SK-N-SH (cell line): ENCODE measurements at regions not wholly inside any gene's neighbourhood (a gene's known extent, or its start where the extent isn't known, plus 50 kb on each side); places are given as distances from the start of the nearest gene placed in this dataset.

Experiments used
- EP300 ChIP-seq, 2 experiments: IDR thresholded peaks; 2 replicates each; pipeline versions ENCODE4 v1.4.0 to v1.6.1; 2012; ENCODE audit warnings: borderline replicate concordance in 1 of 2, low read depth in 1 of 2, low read length in 1 of 2
- MAX ChIP-seq: IDR thresholded peaks from 2 replicates; pipeline ENCODE4 v1.4.0; 2012; ENCODE audit warnings: low read depth
- POLR2AphosphoS5 ChIP-seq: IDR thresholded peaks from 2 replicates; pipeline ENCODE4 v1.6.1; 2012; ENCODE audit warnings: low read depth, low read length
- YY1 ChIP-seq: IDR thresholded peaks from 2 replicates; pipeline ENCODE4 v1.4.0; 2012; ENCODE audit warnings: low read depth, mild to moderate bottlenecking

- TF ChIP-seq MAX (no peak), EP300 (IDR thresholded peaks at IDR 0.05; ENCODE audit: borderline replicate concordance in 1 of 2, low read depth in 1 of 2, low read length in 1 of 2) (no peak), YY1 (no peak), POLR2AphosphoS5 (no peak)
These were observed 500.9 kb downstream of the PREX1 start for GRCh38 chr20:48326868-48327267.
